ENCODE measurements at regions not wholly inside any gene's neighbourhood (a gene's known extent, or its start where the extent isn't known, plus 50 kb on each side); places are given as distances from the start of the nearest gene placed in this dataset.
A peak's percentile ranks its signal among the peaks of the same experiment; 100 is the strongest.

GRCh38 chr7:136063326-136063666 is 86.1 kb upstream of the MTPN start:
- Histone ChIP-seq H2BK120ac (ENCODE audit: low read depth, low read length) (no peak overlapping the region), H3K27ac (ENCODE audit: low read depth, low read length) (no peak overlapping the region), H3K9ac (ENCODE audit: low read length) (no peak overlapping the region), H2BK5ac (ENCODE audit: low read length) (no peak overlapping the region), H3K4ac (ENCODE audit: low read depth, low read length) (no peak overlapping the region), H2BK15ac (replicated peaks; ENCODE audit: low read depth) (no peak overlapping the region), H4K8ac (ENCODE audit: low read depth, low read length) (no peak overlapping the region), H3K4me3 (ENCODE audit: low read length) (no peak overlapping the region), H3K56ac (ENCODE audit: low read length) (no peak overlapping the region), H4K5ac (ENCODE audit: low read length) (no peak overlapping the region), H2AK5ac (ENCODE audit: low read length) (no peak overlapping the region), H3K79me2 (ENCODE audit: control insufficient read depth, insufficient read depth, low read length) (no peaks in the 10 kb centered on the region), H3K4me2 (ENCODE audit: low read length) (no peak overlapping the region), H3K18ac (ENCODE audit: low read length) (no peak overlapping the region), H3K23ac (ENCODE audit: low read length) (no peak overlapping the region), H3K36me3 (ENCODE audit: control insufficient read depth, insufficient read depth, low read length) (no peaks in the 10 kb centered on the region), H3K27me3 (ENCODE audit: insufficient read depth, low read length, poor library complexity) (no peaks in the 10 kb centered on the region), H3K79me1 (ENCODE audit: low read length) (no peaks in the 10 kb centered on the region), H3K4me1 (ENCODE audit: control insufficient read depth, low read depth, low read length) (no peaks in the 10 kb centered on the region)
- no peak for DNase-seq
- no CpG with 5 or more reads among the region's 3 CpGs for WGBS (ENCODE audit: extremely low coverage, insufficient coverage, low lambda C conversion rate)

- Histone ChIP-seq H3K23ac (ENCODE audit: low read length) (no peak overlapping the region), H3K27ac (ENCODE audit: low read depth, low read length) (no peak overlapping the region), H3K4me1 (ENCODE audit: control insufficient read depth, low read depth, low read length) (no peaks in the 10 kb centered on the region), H3K79me2 (ENCODE audit: control insufficient read depth, insufficient read depth, low read length) (no peaks in the 10 kb centered on the region), H3K36me3 (ENCODE audit: control insufficient read depth, insufficient read depth, low read length) (no peaks in the 10 kb centered on the region), H3K9ac (ENCODE audit: low read length) (no peak overlapping the region), H2BK15ac (replicated peaks; ENCODE audit: low read depth) (no peak overlapping the region), H3K79me1 (ENCODE audit: low read length) (no peaks in the 10 kb centered on the region), H2AK5ac (ENCODE audit: low read length) (no peak overlapping the region), H3K4me2 (ENCODE audit: low read length) (no peak overlapping the region), H3K56ac (ENCODE audit: low read length) (no peak overlapping the region), H2BK120ac (ENCODE audit: low read depth, low read length) (no peak overlapping the region), H3K4ac (ENCODE audit: low read depth, low read length) (no peak overlapping the region), H3K27me3 (ENCODE audit: insufficient read depth, low read length, poor library complexity) (no peaks in the 10 kb centered on the region), H3K18ac (ENCODE audit: low read length) (no peak overlapping the region), H4K8ac (ENCODE audit: low read depth, low read length) (no peak overlapping the region), H2BK5ac (ENCODE audit: low read length) (no peak overlapping the region), H3K4me3 (ENCODE audit: low read length) (no peak overlapping the region), H4K5ac (ENCODE audit: low read length) (no peak overlapping the region)
- no peak for DNase-seq
- no CpG with 5 or more reads among the region's 4 CpGs for WGBS (ENCODE audit: extremely low coverage, insufficient coverage, low lambda C conversion rate)
Observed at GRCh38 chr7:136062625-136063325, 85.6 kb upstream of the MTPN start.

- Histone ChIP-seq H2BK5ac (ENCODE audit: low read length) (no peak overlapping the region), H3K4ac (ENCODE audit: low read depth, low read length) (no peak overlapping the region), H3K4me2 (ENCODE audit: low read length) (no peak overlapping the region), H3K9ac (ENCODE audit: low read length) (no peak overlapping the region), H3K79me1 (ENCODE audit: low read length) (no peaks in the 10 kb centered on the region), H2AK5ac (ENCODE audit: low read length) (no peak overlapping the region), H2BK120ac (ENCODE audit: low read depth, low read length) (no peak overlapping the region), H3K27ac (ENCODE audit: low read depth, low read length) (no peak overlapping the region), H4K8ac (ENCODE audit: low read depth, low read length) (no peak overlapping the region), H4K5ac (ENCODE audit: low read length) (no peak overlapping the region), H3K27me3 (ENCODE audit: insufficient read depth, low read length, poor library complexity) (no peaks in the 10 kb centered on the region), H3K36me3 (ENCODE audit: control insufficient read depth, insufficient read depth, low read length) (no peaks in the 10 kb centered on the region), H3K4me3 (ENCODE audit: low read length) (no peak overlapping the region), H3K56ac (ENCODE audit: low read length) (no peak overlapping the region), H3K23ac (ENCODE audit: low read length) (no peak overlapping the region), H3K18ac (ENCODE audit: low read length) (no peak overlapping the region), H3K4me1 (ENCODE audit: control insufficient read depth, low read depth, low read length) (peaks cover 2% of the 10 kb centered on the region), H3K79me2 (ENCODE audit: control insufficient read depth, insufficient read depth, low read length) (no peaks in the 10 kb centered on the region), H2BK15ac (replicated peaks; ENCODE audit: low read depth) (no peak overlapping the region)
- WGBS (ENCODE audit: extremely low coverage, insufficient coverage, low lambda C conversion rate) = no CpG with 5 or more reads among the region's 3 CpGs
- DNase-seq = peak; percentile 10
Observed at GRCh38 chr7:136061433-136061832, 84.3 kb upstream of the MTPN start.

GRCh38 chr7:136058546-136058945 is 81.4 kb upstream of the MTPN start:
- Histone ChIP-seq H3K9ac (ENCODE audit: low read length) (no peak overlapping the region), H2AK5ac (ENCODE audit: low read length) (no peak overlapping the region), H3K4me2 (ENCODE audit: low read length) (no peak overlapping the region), H3K23ac (ENCODE audit: low read length) (no peak overlapping the region), H3K4ac (ENCODE audit: low read depth, low read length) (no peak overlapping the region), H3K18ac (ENCODE audit: low read length) (no peak overlapping the region), H4K8ac (ENCODE audit: low read depth, low read length) (no peak overlapping the region), H3K4me1 (ENCODE audit: control insufficient read depth, low read depth, low read length) (peaks cover 2% of the 10 kb centered on the region), H3K27ac (ENCODE audit: low read depth, low read length) (no peak overlapping the region), H2BK120ac (ENCODE audit: low read depth, low read length) (no peak overlapping the region), H3K27me3 (ENCODE audit: insufficient read depth, low read length, poor library complexity) (no peaks in the 10 kb centered on the region), H3K79me1 (ENCODE audit: low read length) (no peaks in the 10 kb centered on the region), H3K36me3 (ENCODE audit: control insufficient read depth, insufficient read depth, low read length) (no peaks in the 10 kb centered on the region), H3K56ac (ENCODE audit: low read length) (no peak overlapping the region), H3K4me3 (ENCODE audit: low read length) (no peak overlapping the region), H4K5ac (ENCODE audit: low read length) (no peak overlapping the region), H3K79me2 (ENCODE audit: control insufficient read depth, insufficient read depth, low read length) (no peaks in the 10 kb centered on the region), H2BK5ac (ENCODE audit: low read length) (no peak overlapping the region), H2BK15ac (replicated peaks; ENCODE audit: low read depth) (no peak overlapping the region)
- DNase-seq = no peak

- Histone ChIP-seq H3K79me1 (ENCODE audit: low read length) (no peaks in the 10 kb centered on the region), H3K9ac (ENCODE audit: low read length) (no peak overlapping the region), H3K4me2 (ENCODE audit: low read length) (no peak overlapping the region), H3K56ac (ENCODE audit: low read length) (no peak overlapping the region), H3K4me3 (ENCODE audit: low read length) (no peak overlapping the region), H2AK5ac (ENCODE audit: low read length) (no peak overlapping the region), H3K18ac (ENCODE audit: low read length) (no peak overlapping the region), H3K79me2 (ENCODE audit: control insufficient read depth, insufficient read depth, low read length) (no peaks in the 10 kb centered on the region), H3K4ac (ENCODE audit: low read depth, low read length) (no peak overlapping the region), H2BK5ac (ENCODE audit: low read length) (no peak overlapping the region), H3K27me3 (ENCODE audit: insufficient read depth, low read length, poor library complexity) (no peaks in the 10 kb centered on the region), H3K23ac (ENCODE audit: low read length) (no peak overlapping the region), H4K5ac (ENCODE audit: low read length) (no peak overlapping the region), H3K36me3 (ENCODE audit: control insufficient read depth, insufficient read depth, low read length) (no peaks in the 10 kb centered on the region), H3K4me1 (ENCODE audit: control insufficient read depth, low read depth, low read length) (peaks cover 2% of the 10 kb centered on the region), H2BK15ac (replicated peaks; ENCODE audit: low read depth) (no peak overlapping the region), H2BK120ac (ENCODE audit: low read depth, low read length) (no peak overlapping the region), H3K27ac (ENCODE audit: low read depth, low read length) (no peak overlapping the region), H4K8ac (ENCODE audit: low read depth, low read length) (no peak overlapping the region)
- WGBS (ENCODE audit: extremely low coverage, insufficient coverage, low lambda C conversion rate) = 100% methylated on average over 3 of the region's 6 CpGs
- DNase-seq = no peak
Observed at GRCh38 chr7:136057509-136057908, 80.3 kb upstream of the MTPN start.

GRCh38 chr7:136056651-136057231 is 79.6 kb upstream of the MTPN start:
- H3K36me3 ChIP-seq (ENCODE audit: control insufficient read depth, insufficient read depth, low read length) = no peaks in the 10 kb centered on the region
- no peaks in the 10 kb centered on the region for H3K79me2 ChIP-seq (ENCODE audit: control insufficient read depth, insufficient read depth, low read length)
- no peak overlapping the region for H4K8ac ChIP-seq (ENCODE audit: low read depth, low read length)
- WGBS (ENCODE audit: extremely low coverage, insufficient coverage, low lambda C conversion rate) = no CpG with 5 or more reads among the region's 6 CpGs
- H2BK5ac ChIP-seq (ENCODE audit: low read length) = no peak overlapping the region
- H3K4ac ChIP-seq (ENCODE audit: low read depth, low read length) = no peak overlapping the region
- no peak overlapping the region for H3K9ac ChIP-seq (ENCODE audit: low read length)
- no peak overlapping the region for H2AK5ac ChIP-seq (ENCODE audit: low read length)
- H3K4me1 ChIP-seq (ENCODE audit: control insufficient read depth, low read depth, low read length) = peaks cover 2% of the 10 kb centered on the region
- H3K4me2 ChIP-seq (ENCODE audit: low read length) = no peak overlapping the region
- no peak overlapping the region for H3K23ac ChIP-seq (ENCODE audit: low read length)
- H3K4me3 ChIP-seq (ENCODE audit: low read length) = no peak overlapping the region
- no peak overlapping the region for H2BK15ac ChIP-seq (replicated peaks; ENCODE audit: low read depth)
- H3K27ac ChIP-seq (ENCODE audit: low read depth, low read length) = no peak overlapping the region
- H3K18ac ChIP-seq (ENCODE audit: low read length) = no peak overlapping the region
- no peaks in the 10 kb centered on the region for H3K79me1 ChIP-seq (ENCODE audit: low read length)
- H3K27me3 ChIP-seq (ENCODE audit: insufficient read depth, low read length, poor library complexity) = no peaks in the 10 kb centered on the region
- no peak overlapping the region for H2BK120ac ChIP-seq (ENCODE audit: low read depth, low read length)
- peak; percentile 44 for DNase-seq
- no peak overlapping the region for H4K5ac ChIP-seq (ENCODE audit: low read length)
- H3K56ac ChIP-seq (ENCODE audit: low read length) = no peak overlapping the region
